ENCODE measurements at regions not wholly inside any gene's neighbourhood (a gene's known extent, or its start where the extent isn't known, plus 50 kb on each side); places are given as distances from the start of the nearest gene placed in this dataset.

DNA sequence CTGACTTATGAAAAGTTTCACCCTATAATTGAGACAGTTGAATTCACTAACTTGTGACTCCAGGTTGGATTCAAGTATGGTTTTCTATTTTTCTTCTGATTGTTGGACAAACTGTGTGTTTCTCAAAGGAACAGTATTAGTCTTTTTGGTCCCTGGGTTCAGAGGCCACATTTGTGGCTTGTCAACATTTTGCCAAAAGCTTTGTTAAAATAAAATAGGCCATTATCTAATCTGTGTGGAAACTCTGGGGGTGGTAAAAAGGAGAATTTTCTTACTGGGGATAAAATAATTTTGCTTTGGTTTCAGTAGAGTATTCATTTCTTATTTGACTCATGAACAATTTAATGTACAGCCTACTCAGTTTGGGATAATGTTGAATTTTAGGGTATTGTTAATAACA lies 166.3 kb downstream of the TMEM167A start:
- TF ChIP-seq, protein P1, sequence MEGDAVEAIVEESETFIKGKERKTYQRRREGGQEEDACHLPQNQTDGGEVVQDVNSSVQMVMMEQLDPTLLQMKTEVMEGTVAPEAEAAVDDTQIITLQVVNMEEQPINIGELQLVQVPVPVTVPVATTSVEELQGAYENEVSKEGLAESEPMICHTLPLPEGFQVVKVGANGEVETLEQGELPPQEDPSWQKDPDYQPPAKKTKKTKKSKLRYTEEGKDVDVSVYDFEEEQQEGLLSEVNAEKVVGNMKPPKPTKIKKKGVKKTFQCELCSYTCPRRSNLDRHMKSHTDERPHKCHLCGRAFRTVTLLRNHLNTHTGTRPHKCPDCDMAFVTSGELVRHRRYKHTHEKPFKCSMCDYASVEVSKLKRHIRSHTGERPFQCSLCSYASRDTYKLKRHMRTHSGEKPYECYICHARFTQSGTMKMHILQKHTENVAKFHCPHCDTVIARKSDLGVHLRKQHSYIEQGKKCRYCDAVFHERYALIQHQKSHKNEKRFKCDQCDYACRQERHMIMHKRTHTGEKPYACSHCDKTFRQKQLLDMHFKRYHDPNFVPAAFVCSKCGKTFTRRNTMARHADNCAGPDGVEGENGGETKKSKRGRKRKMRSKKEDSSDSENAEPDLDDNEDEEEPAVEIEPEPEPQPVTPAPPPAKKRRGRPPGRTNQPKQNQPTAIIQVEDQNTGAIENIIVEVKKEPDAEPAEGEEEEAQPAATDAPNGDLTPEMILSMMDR (IDR thresholded peaks at IDR 0.05; ENCODE audit: insufficient read depth, low read length): no peak
- TF ChIP-seq GABPA (IDR thresholded peaks at IDR 0.05; ENCODE audit: low read depth) (no peak), POLR2AphosphoS5 (IDR thresholded peaks at IDR 0.05; ENCODE audit: low read depth) (no peak)

Measured in HL-60 (cell line).